ENCODE measurements at regions not wholly inside any gene's neighbourhood (a gene's known extent, or its start where the extent isn't known, plus 50 kb on each side); places are given as distances from the start of the nearest gene placed in this dataset.

DNA sequence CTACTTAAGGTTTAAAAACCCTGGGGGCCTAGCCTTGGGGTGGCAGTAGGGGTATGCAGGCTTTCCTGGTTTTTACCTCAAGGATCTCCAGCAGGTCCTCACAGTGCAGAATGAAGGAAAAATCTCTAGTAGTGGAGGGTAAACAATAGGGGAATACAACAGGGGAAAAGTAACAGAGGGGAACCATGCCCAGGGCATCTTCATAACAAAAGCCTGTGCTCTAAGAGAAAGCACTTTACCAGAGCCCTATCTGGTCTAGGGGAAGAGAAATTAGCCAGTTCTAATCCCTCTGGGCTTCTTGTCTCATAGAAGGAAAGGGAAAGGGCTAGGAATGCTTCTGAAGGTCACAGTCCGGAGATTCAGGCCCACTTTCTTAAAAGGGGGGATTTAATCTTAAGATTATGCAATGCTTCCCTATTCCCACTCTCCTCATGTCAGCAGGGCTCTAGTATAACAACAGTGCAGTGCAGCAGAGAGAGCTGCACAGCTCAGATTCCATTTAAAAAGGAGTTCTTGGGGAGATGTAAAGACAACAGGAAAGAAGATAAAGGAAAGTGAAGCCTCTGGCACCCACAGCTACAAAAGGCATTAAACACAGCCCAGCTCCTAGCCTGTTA lies 149.0 kb upstream of the CYP1B1 start:
- TF ChIP-seq EZH2 (IDR thresholded peaks at IDR 0.05) (no peak), POLR2AphosphoS5 (IDR thresholded peaks at IDR 0.05; ENCODE audit: borderline replicate concordance, low read depth, low read length) (no peak)

Measured in SK-N-MC (cell line).